Nephron progenitor cell (in vitro differentiated cells): ENCODE measurements at regions not wholly inside any gene's neighbourhood (a gene's known extent, or its start where the extent isn't known, plus 50 kb on each side); places are given as distances from the start of the nearest gene placed in this dataset.

Experiments
- DNase-seq: peaks from one replicate; pipeline ENCODE4 v3.0.0; 2021
- H3K27ac Mint-ChIP-seq: 2 replicates; pipeline ENCODE4 v1.8.0; 2021; ENCODE audit warnings: mild to moderate bottlenecking, moderate library complexity, mixed read lengths
- H3K27me3 Mint-ChIP-seq: 2 replicates; pipeline ENCODE4 v1.8.0; 2021; ENCODE audit warnings: mild to moderate bottlenecking, low read depth, mixed read lengths; ENCODE audit not compliant: poor library complexity
- H3K36me3 Mint-ChIP-seq: 2 replicates; pipeline ENCODE4 v1.8.0; 2021; ENCODE audit warnings: low read depth, mixed read lengths
- H3K4me1 Mint-ChIP-seq: 2 replicates; pipeline ENCODE4 v1.8.0; 2021; ENCODE audit warnings: mixed read lengths
- H3K4me3 Mint-ChIP-seq: 2 replicates; pipeline ENCODE4 v1.8.0; 2021; ENCODE audit warnings: mild to moderate bottlenecking, moderate library complexity, mixed read lengths
- H3K9me3 Mint-ChIP-seq: 2 replicates; pipeline ENCODE4 v1.8.0; 2021; ENCODE audit warnings: mild to moderate bottlenecking, moderate library complexity, mixed read lengths
- CTCF ChIP-seq: fragments of 200-600 bp; sonication (generic); IDR thresholded peaks from 2 replicates; pipeline ENCODE4 v1.5.0; 2021; ENCODE audit warnings: antibody characterized with exemption

- no peaks in the 10 kb centered on the region for H3K27me3 Mint-ChIP-seq
- H3K9me3 Mint-ChIP-seq = peaks cover 6% of the 10 kb centered on the region
- H3K4me1 Mint-ChIP-seq = no peaks in the 10 kb centered on the region
- no peak overlapping the region for H3K4me3 Mint-ChIP-seq
- no peaks in the 10 kb centered on the region for H3K36me3 Mint-ChIP-seq
- TF ChIP-seq CTCF = no peak
- no peak for DNase-seq
- no peak overlapping the region for H3K27ac Mint-ChIP-seq
These were observed 1525.7 kb upstream of the TENM3 start for GRCh38 chr4:180717451-180718033.

GRCh38 chr4:180721356-180721755 lies 1521.8 kb upstream of the TENM3 start:
- H3K9me3 Mint-ChIP-seq = no peaks in the 10 kb centered on the region

GRCh38 chr4:180726611-180727010 lies 1516.6 kb upstream of the TENM3 start:
- peaks cover 7% of the 10 kb centered on the region for H3K36me3 Mint-ChIP-seq
- no peak overlapping the region for H3K4me3 Mint-ChIP-seq
- no peak overlapping the region for H3K27ac Mint-ChIP-seq
- H3K4me1 Mint-ChIP-seq = no peaks in the 10 kb centered on the region
- peaks cover 10% of the 10 kb centered on the region for H3K9me3 Mint-ChIP-seq
- DNase-seq = no peak
- no peaks in the 10 kb centered on the region for H3K27me3 Mint-ChIP-seq
- no peak for TF ChIP-seq CTCF

More at GRCh38 chr4:180721356-180721755, 1521.8 kb upstream of the TENM3 start:
- no peak for TF ChIP-seq CTCF
- Mint-ChIP-seq H3K27ac (no peak overlapping the region), H3K4me1 (no peaks in the 10 kb centered on the region), H3K4me3 (no peak overlapping the region), H3K36me3 (no peaks in the 10 kb centered on the region), H3K27me3 (no peaks in the 10 kb centered on the region)
- no peak for DNase-seq

DNA sequence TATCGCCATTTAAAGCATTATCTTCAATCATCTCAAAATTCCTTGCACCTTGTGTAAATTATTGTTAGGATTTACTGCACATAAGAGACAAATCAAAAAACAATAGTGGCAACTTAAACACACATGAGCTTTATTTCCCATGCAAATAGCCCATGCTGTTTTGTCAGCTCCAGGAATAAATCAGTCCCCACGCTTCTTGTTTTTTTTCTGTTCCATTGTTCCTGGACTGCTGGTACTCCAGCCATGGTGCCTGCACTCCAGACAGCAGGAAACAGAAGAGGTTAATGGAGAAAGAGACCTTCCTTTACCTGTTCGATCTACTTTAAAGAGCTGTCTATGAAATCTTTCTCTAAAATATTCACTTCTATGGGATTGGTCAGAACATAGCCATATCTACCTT lies 1515.7 kb upstream of the TENM3 start:
- TF ChIP-seq CTCF = no peak
- Mint-ChIP-seq H3K27me3 (no peaks in the 10 kb centered on the region), H3K36me3 (peaks cover 7% of the 10 kb centered on the region), H3K9me3 (peaks cover 10% of the 10 kb centered on the region), H3K27ac (no peak overlapping the region), H3K4me1 (no peaks in the 10 kb centered on the region), H3K4me3 (no peak overlapping the region)
- no peak for DNase-seq

DNA sequence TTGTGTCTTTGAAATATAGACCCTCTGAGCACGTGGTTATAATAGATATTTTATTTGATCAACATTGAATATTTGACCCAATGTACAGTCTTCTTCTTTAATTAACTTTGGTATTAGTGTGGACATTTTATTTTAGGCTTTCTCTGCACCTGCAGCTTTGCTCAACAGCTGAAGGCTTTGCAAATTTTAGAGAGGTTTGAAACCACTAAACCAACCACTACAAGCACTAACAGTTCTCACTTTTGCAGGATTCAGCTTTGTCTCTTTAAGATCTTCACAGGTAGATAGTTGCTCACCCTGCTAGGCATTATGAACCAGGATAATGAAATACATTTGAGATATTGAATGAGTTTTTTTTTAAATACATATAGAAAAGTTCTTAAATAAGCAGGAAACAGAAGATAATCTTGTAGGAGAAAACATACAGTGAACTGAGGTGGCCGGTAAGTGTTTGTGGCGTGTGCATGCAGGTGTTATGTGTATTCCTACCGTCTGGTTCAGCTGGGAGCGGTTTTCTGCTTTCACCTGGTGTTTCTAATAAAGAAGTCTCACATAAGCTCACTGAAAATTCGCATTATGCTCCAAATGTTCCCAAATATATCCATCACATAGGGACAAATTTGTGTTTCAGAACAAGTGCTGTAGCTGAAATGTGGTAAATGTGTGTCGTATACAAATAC lies 1508.3 kb upstream of the TENM3 start:
- no peaks in the 10 kb centered on the region for H3K4me1 Mint-ChIP-seq
- TF ChIP-seq CTCF = no peak
- H3K4me3 Mint-ChIP-seq = no peak overlapping the region
- H3K9me3 Mint-ChIP-seq = peaks cover 10% of the 10 kb centered on the region
- no peaks in the 10 kb centered on the region for H3K27me3 Mint-ChIP-seq
- DNase-seq = no peak
- peaks cover 7% of the 10 kb centered on the region for H3K36me3 Mint-ChIP-seq
- H3K27ac Mint-ChIP-seq = no peak overlapping the region

- Mint-ChIP-seq H3K27me3 (peaks cover 4% of the 10 kb centered on the region), H3K4me3 (no peak overlapping the region), H3K9me3 (no peaks in the 10 kb centered on the region), H3K4me1 (no peaks in the 10 kb centered on the region), H3K27ac (no peak overlapping the region), H3K36me3 (no peaks in the 10 kb centered on the region)
- DNase-seq = no peak
- TF ChIP-seq CTCF = no peak
These were observed 1501.5 kb upstream of the TENM3 start for GRCh38 chr4:180741703-180742102.
